HG03045 (cell line): ENCODE measurements at regions not wholly inside any gene's neighbourhood (a gene's known extent, or its start where the extent isn't known, plus 50 kb on each side); places are given as distances from the start of the nearest gene placed in this dataset.

Source experiments
- ATAC-seq: cut with Tn5 transposase; IDR thresholded peaks from one replicate; pipeline ENCODE4 v1.9.1; 2021; ENCODE audit warnings: mild to moderate bottlenecking, moderate library complexity; ENCODE audit not compliant: unreplicated experiment

DNA sequence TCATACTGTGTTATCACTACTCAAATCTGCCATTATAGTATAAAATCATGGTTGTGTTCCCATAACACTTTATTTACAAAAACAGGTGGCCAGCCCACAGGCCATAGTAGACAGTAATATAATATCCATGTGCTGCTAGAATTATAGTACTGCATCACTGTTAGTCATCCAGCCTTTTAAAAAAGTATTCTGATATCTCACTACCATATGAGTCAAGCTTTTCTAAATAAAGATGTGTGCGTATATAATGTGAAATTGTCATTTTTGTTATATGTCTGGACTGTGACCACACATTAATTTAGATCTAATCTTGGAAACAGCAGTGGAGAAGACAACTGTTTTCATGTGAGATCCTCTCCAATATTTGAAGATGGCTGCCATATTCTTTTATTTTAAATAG lies 1049.1 kb upstream of the GOT2 start:
- no peak for ATAC-seq

- ATAC-seq: no peak
These were observed 1039.2 kb upstream of the GOT2 start for GRCh38 chr16:59773330-59773729.

GRCh38 chr16:59759296-59759695 lies 1025.2 kb upstream of the GOT2 start:
- no peak for ATAC-seq

DNA sequence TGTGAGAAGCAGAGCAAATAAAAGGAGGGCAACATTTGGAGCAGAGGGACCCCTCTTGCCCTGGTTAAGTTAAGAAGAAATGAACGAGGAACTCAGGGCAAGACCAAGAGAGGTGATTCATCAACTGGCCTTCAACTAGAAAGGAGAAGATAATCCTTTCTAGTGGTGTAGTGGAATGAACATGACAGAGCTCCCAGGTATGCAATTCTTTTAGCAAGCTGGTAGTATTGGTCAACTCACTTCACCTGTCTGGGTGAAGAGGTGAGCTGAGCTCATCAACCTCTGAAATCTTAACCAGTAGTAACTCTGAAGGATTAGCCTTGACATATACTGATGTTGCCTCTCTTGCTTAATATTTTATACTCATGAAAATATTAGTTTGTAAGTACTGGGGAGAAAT lies 1024.7 kb upstream of the GOT2 start:
- no peak for ATAC-seq

DNA sequence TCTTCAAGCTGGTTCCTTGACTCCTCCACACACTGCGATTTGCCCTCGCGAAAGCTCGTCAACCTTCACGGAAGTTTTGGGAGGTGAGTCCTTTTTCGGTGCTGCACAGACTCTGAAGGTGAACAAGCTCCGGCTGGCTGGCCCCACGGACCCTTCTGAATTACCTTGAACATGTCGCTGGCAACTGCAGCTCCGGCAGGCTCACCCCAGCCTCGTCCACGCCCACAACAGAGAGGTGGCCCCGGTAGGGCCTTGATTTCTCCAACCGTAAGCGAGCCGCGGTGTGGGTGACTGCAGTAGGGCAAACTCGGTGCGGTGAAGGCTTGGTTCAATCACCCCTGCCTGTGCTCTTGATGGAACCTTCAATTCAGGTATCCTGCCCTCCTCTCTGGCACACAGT lies 1020.7 kb upstream of the GOT2 start:
- ATAC-seq: no peak

DNA sequence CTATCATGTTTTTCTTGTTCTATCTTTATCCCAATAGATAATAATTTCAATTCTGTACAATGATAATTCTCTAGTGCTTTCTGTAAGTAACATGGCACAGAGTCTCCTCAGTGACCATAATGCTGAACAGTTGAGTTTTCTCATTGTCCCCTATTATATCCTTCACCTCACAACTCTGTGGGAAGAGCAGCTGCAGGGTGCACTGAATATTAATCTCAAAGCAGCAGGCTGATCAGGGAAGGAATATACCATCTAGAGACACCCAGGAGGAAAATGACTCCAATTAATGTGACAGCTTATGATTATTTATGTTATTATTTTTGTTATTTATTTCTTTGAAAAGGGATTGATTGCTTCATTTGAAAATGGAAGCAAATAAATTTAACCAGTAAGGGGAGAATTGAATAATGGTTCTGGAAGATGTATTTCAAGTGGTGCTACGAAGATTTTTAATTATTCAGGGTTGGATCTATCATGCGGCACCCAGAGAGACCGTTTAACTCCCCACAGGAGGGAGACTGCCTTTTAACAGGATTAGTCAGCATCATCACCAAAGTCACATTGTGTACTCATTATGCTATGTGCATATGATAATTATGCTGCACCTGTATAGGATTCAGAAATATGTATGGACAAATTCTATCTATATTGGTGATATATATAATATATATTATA lies 1015.7 kb upstream of the GOT2 start:
- ATAC-seq: no peak

GRCh38 chr16:59748531-59748930 lies 1014.4 kb upstream of the GOT2 start:
- ATAC-seq: no peak

DNA sequence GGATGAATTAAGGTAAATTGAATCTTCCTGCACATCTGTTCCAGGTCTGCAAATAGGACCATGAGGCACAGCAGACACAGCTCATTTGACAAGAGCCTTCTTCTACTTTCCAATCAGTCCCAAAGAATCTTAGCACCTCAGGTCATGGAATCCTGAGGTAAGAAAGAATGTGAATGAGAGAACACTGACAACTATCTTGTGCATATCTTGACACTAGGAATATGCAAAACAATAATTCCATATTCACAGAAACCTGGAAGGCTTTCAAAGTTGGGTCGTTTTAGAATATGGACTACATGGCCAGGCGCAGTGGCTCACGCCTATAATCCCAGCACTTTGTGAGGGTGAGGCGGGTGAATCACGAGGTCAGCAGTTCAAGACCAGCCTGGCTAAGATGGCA lies 1009.4 kb upstream of the GOT2 start:
- no peak for ATAC-seq

DNA sequence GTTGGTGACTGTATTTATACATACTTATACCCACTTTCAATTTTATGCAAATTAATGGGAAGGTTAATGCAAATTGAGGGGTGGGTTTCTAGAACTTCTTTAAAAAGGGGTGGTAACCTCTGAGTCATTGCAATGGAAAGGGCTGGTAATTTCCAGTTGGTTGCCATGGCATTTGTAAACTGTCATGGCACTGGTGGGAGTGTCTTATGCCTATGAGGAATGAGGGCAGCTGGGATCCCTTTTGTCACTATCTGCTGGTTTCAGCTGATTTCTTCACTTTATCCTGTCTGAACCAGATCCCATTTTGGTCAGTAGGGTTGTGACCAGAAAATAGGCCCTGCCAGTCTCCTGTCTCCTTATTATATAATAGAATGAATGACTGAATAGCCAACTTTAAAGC lies 1006.7 kb upstream of the GOT2 start:
- ATAC-seq: no peak

DNA sequence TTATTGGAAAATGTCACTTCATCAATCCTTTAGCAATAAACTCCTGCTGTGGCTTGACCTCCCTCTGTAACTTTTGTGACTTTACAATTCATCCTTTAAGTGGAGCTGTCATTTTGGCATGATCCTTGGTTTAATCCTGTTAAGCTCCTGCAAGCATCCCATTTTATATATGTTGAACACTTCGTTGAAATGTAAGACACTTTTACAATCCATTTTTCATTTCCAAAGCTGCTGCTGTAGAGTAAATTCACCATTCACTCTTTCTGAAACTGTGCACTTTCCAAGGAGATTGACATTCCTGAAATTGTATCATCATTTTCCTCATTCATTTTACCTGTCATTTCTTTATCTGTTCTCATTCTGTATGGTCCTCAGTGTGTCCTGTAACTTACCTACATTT lies 1003.2 kb upstream of the GOT2 start:
- no peak for ATAC-seq

DNA sequence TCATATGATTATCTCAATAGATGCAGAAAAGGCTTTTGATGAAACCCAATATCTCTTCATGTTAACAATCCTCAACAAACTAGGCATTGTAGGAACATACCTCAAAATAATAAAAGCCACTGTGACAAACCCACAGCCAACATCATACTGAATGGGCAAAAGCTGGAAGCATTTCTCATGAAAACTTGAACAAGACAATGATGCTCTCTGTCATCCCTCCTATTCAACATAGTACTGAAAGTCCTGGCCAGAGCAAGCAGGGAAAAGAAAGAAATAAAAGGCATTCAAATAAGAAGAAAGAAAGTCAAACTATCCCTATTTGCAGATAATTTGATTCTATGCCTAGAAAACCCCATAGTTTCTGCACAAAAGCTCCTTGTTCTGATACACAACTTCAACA lies 999.2 kb upstream of the GOT2 start:
- ATAC-seq: no peak

GRCh38 chr16:59729613-59730012 lies 995.5 kb upstream of the GOT2 start:
- no peak for ATAC-seq

DNA sequence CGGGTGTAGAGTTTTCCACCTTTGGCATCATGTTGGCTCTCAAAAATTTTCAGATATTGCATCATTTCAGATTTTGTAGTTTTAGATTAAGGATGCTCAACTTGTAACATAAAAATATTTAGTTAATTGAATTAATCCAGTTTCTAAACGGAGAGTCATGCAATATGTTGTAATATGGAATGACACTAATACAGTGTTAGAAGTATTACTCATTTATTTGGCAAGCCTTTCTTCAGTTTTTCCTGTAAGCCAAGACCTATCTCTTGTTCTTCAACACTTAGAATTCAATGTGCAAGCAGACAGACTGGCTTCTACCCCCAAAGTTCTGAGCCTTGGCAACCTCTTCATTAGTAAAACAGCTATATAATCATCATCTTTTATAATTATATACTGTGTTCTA lies 985.0 kb upstream of the GOT2 start:
- no peak for ATAC-seq

DNA sequence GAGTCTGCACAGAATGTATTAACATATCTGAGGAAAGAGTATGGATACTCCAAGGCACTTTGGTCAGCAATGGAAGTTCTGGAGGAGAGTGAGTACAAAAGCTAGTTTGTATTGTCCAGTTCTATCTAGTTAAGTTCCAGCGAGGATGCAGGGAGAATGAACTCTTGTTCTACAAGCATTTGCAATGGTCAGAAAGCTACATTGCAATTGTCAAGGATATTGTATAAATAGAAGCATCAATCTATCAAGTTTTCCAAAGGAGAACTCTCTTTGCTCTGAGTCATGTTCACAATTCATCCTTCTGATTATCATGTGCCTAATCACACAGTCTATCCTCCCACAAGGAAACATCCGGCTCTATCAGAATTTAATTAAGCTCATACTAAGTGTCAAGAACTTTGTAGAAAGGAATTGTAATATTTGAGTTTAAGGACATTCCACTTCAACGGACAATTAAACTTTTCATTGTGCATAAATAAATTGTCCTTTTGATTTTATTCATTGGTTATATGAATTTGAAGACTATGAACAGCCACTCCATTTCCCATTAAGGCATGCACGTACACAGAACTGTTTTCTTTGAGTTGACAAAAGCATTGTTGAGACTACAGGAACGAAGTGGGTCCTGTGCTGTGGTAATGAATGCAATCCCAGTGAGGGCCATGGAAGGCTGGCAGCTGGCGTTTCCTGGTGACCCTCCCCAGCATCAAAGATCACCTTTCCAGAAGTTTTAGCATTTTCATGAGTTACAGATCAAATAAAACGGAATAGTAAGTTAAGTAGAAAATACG lies 973.5 kb upstream of the GOT2 start:
- ATAC-seq: no peak

- ATAC-seq: no peak
These were observed 968.1 kb upstream of the GOT2 start for GRCh38 chr16:59701963-59702930.

DNA sequence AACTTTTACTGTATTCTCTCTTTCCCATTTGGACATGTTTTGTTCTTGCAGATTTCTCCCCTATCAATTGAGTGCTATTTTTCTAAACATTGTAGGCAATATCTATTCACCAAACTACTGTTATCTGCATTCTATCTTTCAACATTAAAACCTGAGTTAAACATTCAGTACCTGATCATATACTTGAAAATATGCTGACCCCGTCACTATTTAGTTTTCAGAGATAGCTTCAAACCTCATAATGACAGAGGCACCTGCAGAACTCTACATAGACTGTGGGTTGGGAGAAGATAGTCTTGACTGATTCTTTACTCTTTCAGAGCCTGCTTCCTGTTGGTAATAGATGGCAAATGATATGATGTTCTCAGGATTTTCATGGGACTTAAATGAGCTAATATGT lies 965.7 kb upstream of the GOT2 start:
- ATAC-seq: no peak

GRCh38 chr16:59698346-59699020 lies 964.4 kb upstream of the GOT2 start:
- ATAC-seq: no peak

DNA sequence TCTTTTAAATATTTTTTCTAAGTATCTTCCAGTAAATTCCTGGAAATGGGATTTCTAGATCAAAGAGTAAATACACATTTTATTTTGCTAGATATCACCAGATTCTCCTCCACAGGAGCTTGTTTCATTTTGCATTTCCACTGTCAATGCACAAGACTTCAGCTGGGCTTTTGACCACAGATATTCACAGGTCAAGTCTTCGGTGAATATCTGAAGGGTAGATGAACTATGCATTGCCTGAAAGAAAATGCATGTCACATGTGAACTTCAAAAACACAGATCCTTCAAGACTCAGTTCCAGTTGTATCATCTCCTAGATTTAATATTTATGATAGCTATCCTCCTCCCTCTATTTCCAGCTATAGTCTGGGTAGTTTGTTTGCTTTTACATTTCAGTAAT lies 963.6 kb upstream of the GOT2 start:
- no peak for ATAC-seq

- no peak for ATAC-seq
These were observed 963.1 kb upstream of the GOT2 start for GRCh38 chr16:59697236-59697635.

- no peak for ATAC-seq
These were observed 962.4 kb upstream of the GOT2 start for GRCh38 chr16:59696495-59696894.

DNA sequence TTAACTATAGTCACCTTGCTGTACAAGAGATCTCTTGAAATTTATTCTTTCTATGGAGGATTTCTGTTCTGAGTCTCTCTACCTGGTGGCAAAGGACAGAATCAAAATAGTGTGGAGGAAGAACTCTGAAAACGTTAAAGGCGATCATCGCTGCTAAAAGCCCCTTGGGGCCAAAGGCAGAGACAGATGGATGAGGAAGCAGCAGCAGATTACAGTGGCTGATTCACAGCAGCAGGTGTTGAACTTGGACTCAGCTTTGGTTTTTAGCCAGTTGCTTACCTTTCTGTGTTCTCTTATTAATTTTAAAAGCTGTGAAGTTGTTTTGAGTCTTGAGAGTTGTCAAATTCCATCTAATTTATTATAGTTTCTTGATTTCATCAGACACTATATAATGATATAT lies 956.1 kb upstream of the GOT2 start:
- no peak for ATAC-seq
